Adipose tissue (tissue), 3 donors: ENCODE measurements at regions not wholly inside any gene's neighbourhood (a gene's known extent, or its start where the extent isn't known, plus 50 kb on each side); places are given as distances from the start of the nearest gene placed in this dataset.

ENCODE experiments used
- H3K27ac ChIP-seq: one replicate; pipeline ENCODE4 v1.5.1; 2013; ENCODE audit warnings: low read depth, low read length
- WGBS, 3 donors: extraction: QIAGEN DNeasy Blood & Tissue Kit; methylation state at CpG; one replicate each; pipeline ENCODE4 v1.1.7; 2013; 5-methylcytosine and 5-hydroxymethylcytosine counted together
- donor health status: healthy with polysubstance abuse.
- donor health status: Bipolar disorder and iron deficiency.
- donor health status: healthy.

DNA sequence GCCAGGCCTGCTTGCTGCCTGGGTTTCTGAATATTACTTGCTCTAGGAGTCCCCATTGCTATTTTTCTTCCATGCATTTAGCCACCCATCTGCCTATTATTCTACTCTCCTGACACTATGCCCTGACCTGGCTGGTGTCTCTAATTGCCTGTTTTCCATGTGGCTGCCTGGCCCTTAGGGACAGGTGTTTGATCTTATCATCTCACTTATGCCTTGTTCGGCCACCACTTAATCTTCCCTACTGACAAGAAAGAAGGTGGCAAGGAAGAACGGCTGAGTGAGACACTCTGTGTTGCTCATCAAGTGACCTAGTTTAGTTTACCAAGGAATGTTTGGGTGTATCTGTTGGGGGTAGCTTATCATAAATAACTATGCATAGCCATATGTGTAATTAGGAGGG, 50.4 kb upstream of the RAPH1 start:
- 81 to 92% (median 84%) methylated on average over 2 of the region's 2 CpGs for WGBS, 3 donors
- H3K27ac ChIP-seq: no peak overlapping the region

DNA sequence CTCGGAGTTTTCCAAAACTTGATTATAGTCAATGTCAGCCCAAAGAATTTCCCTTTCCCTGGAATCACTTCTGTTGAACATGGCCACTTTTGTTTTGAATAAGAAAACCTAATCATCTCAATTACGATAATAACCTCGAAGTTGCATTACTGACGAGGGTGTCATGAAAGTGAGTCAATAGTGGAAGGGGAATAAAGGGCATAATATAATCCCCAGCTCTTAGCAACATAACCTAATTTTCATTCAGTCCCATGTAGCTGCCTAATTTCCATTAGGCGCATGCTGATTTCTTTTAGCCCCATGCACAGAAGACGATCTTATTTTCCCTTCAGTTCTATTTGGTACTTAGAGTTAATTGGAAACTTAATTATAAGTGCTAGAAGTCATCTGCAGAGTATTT, 51.1 kb upstream of the RAPH1 start:
- no peak overlapping the region for H3K27ac ChIP-seq
- 89 to 95% (median 92%) methylated on average over 6 of the region's 6 CpGs for whole genome bisulfite sequencing, 3 donors

DNA sequence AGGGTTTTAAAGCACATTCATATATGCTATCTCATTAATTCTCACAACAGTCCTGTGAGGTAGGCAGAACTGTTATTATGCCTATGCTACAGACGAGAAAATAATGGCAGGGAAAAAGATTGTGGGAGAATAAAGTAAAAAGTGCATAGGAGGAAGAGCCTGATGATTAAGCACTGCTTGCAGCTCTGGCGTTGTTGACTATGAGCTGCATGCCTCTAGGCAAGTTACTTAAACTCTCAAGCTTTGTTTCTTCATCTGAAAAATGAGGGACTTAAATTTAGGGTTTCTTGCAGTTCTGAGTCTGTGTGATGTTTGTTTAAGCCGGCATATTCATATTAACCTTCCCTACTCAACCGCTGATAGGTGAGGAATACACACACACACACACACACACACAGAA, 51.6 kb upstream of the RAPH1 start:
- 68 to 91% (median 87%) methylated on average over 4 of the region's 4 CpGs for WGBS, 3 donors

DNA sequence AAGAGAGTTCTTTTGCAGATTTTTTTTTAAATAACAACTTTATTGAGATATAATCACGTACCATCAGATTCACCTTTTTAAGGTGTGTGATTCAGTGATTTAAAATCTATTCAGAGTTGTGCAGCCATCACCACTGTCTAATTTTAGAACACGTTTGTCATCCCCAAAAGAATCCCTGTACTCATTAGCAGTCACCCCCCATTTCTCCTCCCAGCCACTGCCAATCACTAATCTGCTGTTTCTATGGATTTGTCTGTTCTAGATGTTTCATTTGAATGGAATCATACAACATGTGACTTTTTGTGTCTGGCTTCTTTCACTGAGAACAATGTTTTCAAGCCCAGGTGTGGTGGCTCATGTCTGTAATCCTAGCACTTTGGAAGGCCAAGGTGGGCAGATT, 55.4 kb upstream of the RAPH1 start:
- 47 to 91% (median 70%) methylated on average over 2 of the region's 2 CpGs for WGBS, 3 donors
- H3K27ac ChIP-seq: no peak overlapping the region

More for the DNA sequence above, 51.6 kb upstream of the RAPH1 start:
- H3K27ac ChIP-seq: no peak overlapping the region

DNA sequence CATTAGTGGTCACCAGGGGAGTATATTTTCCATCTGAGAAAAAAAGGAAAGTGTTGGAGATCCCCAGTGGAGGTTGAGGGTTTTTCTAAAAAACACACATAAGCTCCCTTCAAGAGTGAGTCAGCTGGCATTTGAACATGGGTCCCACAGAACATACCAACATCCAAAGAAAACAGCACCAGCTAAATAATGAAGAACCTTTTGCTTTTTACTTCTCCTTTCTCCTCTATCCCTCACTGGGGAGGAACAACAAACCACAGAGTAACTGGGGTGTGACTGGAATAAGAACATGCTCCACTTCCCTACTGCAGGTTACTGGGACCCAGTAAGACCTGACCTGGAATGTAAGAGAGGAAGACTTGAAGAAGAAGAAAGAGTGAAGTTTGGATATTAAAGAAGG, 56.5 kb upstream of the RAPH1 start:
- H3K27ac ChIP-seq: no peak overlapping the region

DNA sequence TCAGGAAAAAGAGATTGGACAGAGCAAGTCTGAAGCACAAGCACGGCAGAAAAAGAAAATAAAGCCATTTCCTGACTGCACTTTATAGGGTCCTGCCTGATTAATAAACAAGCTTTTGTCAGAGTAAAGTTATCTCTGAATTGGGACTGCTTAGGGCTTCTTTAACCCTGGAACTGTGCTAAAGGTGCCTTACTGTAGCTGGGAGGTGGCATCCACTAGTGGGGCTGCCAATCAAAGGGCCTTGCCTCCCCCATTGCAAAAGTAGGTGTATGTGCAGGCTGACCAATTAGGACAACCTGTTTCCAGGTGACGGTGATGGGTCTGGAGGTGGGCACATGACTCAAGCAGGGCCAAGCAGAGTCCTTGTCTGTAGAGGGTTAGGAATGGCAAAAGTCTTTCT, 57.4 kb upstream of the RAPH1 start:
- 64 to 76% (median 65%) methylated on average over 2 of the region's 2 CpGs for WGBS, 3 donors
- no peak overlapping the region for H3K27ac ChIP-seq

DNA sequence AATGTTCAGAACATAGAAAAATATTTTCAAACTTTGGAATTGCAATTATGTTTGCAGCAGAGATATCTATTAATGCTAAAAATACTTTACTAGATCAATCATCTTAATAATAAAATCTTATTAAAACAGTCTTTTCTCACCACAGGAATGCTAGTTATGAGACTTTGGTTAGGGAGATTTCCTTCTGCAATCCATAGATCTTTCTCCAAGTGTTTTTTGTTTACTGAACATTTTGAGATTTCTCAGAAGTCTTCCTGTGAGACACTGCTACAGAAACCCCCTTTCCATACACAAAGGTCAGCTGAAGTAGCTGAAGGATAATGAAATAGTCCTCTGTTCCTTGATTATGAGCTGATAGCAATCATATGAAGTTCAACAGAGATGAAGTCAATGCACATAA, 59.4 kb upstream of the RAPH1 start:
- no peak overlapping the region for H3K27ac ChIP-seq

DNA sequence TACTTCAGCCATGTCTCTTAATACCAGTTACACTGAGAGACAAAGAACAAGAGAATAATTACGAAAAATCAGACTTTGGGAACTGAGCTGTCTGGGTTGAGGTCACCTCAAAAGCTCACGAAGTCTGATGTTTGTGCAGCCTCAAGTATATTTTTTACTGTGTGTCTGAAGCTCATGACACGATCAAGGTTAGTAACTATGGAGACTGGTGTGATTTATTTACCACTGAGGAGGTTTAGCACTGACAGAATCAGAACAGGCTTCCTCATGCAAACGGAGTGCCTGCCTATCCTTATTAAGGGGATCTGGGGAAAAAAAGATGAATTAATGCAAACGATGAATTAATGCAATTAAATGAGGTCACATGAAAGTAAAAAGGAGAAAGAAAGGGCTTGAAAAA, 61.1 kb upstream of the RAPH1 start:
- H3K27ac ChIP-seq: no peak overlapping the region

DNA sequence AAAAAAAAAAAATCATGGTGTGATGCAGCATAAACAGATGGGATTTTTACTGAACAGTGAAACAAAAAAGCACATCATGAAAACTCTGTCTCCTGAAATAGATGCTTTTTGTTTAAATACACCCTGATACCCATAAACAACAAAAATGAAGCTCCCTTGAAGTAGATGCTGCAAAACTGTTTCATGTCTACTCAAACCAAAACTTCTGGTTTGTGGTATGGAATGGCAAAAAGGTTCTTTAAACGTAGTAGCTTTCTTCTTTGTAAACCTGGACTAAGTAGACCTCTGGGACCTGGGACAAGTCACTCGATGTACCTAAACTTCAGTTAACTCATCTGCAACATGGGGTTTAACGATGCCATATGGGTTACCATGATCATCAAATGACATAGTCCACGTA, 64.4 kb upstream of the RAPH1 start:
- no peak overlapping the region for H3K27ac ChIP-seq
- 88 to 91% (median 89%) methylated on average over 4 of the region's 4 CpGs for WGBS, 3 donors

More for the DNA sequence above, 61.1 kb upstream of the RAPH1 start:
- 45 to 83% (median 80%) methylated on average over 5 of the region's 5 CpGs for WGBS, 3 donors

DNA sequence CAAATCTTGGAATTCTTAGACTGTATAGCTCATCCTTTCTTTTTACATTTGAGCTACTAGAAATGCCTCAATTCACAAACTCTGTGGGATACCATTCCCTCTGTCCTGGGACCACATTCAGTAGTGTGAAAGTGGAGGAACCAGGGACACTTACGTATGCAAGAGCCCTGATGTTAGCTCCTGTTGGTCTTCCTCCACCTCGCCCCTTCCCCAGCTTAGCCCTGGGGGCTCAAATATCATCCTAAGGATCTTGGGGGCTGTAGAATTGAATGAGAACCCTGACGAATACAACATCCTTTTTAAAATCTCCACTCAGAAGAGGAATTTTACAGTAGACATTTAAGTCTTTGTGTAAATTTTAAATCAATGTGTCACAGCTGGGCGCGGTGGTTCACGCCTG, 65.2 kb upstream of the RAPH1 start:
- 95 to 96% (median 96%) methylated on average over 6 of the region's 6 CpGs for WGBS, 3 donors
- H3K27ac ChIP-seq: no peak overlapping the region

DNA sequence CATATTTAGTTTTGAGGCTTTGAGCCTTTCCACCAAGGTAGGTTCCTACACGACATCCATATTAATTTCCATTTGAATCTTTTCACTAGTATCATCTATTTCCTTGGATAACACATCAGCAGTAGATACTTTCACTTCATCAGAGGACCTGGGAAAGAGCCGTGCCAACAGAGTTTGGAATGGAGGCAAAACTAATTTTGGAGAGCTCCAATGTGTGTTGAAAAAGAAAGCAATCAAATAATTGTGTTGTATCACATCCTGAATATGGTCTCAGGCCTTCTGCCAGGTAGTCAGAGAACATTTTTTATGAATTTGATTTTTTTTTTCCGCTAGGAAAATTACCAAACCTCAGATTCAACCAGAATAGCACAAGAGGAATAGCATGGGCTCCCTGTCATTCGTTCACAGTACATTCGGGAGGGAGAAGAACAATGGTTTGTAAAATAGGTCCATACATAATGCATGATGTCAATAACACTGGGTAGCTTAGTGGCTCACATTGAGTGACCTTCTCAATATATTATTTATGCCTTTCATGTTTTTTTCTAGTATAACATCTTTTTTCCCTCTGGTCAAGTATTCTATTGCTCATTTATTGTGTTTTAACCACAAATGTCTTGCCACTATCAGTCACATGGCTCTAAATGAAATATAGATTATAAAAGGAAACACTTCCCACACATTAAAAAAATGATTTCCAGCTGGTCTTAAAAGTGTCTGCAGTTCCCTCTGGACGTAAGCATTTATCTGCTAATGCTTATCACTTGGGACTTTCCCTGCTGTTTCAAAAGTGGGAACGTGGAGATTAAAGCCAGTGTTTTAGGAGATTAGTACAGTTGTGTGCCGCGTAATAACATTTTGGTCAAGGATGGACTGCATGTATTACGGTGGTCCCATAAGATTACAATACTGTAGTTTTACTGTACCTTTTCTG, 68.6 kb upstream of the RAPH1 start:
- 58 to 68% (median 61%) methylated on average over 10 of the region's 10 CpGs for WGBS, 3 donors

DNA sequence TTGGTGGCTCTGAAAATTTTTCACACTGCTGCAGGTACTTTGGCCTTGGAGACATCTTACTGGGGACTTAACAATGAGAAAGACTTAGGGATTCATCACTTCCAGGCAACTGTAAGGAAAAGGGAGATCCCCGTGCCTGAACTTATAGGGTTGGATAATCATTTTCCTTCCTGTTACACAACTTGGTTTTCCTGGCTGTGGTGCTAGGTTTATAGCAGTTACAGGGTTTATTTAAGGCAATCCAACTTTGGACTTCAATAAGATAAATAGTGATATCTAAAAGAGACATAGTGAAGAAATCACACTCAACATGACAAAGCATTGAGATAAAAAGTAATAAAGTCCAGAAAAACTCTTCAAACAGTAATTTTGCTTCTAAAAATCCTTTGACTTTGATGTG, 70.2 kb upstream of the RAPH1 start:
- WGBS, 3 donors: 15 to 59% (median 18%) methylated on average over 1 of the region's 1 CpG
- no peak overlapping the region for H3K27ac ChIP-seq

More for the DNA sequence above, 68.6 kb upstream of the RAPH1 start:
- H3K27ac ChIP-seq: no peak overlapping the region

DNA sequence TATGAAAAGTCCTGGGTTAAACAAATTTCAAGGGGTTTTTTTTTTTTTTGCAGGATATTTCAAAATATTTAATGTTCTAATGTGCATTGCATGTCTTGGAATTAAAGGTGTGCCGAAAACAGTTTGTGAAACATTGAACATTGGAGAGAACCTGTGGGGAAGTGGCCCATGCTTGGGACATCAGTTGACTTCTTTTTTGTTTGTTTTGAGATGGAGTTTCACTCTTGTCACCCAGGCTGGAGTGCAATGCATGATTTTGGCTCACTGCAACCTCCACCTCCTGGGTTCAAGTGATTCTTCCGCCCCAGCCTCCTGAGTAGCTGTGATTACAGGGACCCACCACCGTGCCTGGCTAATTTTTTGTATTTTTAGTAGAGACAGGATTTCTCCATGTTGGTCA, 71.0 kb upstream of the RAPH1 start:
- H3K27ac ChIP-seq: no peak overlapping the region
- WGBS, 3 donors: 88 to 92% (median 89%) methylated on average over 3 of the region's 3 CpGs

DNA sequence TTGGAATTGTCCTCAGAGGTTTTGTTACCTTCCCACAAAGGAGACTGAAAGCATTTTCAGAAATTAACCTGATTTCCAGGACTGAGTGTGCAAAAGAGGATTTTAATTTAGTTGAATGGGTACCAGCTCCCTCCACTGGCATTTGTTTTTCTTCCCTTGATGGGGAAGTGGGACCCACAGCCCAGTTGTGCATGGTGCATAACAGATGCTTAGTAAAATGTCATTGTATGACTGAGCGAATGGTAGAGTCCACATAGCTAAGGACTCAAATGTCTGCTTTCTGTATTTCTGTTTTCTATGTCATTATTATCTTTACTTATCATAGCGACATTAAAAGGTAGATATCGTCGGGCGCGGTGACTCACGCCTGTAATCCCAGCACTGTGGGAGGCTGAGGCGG, 75.5 kb upstream of the RAPH1 start:
- WGBS, 3 donors: 92 to 95% (median 94%) methylated on average over 8 of the region's 8 CpGs
- H3K27ac ChIP-seq: no peak overlapping the region

DNA sequence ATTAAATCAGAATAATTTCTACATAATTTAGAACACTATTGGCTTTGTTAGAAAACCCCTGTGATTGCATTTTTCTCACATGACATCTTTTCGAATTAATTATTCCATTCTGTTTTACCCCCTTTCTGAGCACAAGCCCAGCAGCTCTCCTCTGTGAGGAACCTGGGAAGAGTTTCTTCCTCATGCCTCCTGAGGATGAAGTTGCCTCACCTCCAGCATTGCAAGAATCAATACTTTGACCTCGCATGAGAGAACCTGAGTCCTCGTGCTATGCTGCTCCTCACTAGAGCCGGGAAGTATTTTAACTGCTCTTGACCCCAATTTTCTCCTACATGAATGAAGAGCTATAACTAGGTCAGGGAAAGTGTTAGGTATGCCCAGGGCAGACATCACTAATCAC, 77.1 kb upstream of the RAPH1 start:
- no peak overlapping the region for H3K27ac ChIP-seq
- 61 to 94% (median 88%) methylated on average over 4 of the region's 4 CpGs for WGBS, 3 donors

DNA sequence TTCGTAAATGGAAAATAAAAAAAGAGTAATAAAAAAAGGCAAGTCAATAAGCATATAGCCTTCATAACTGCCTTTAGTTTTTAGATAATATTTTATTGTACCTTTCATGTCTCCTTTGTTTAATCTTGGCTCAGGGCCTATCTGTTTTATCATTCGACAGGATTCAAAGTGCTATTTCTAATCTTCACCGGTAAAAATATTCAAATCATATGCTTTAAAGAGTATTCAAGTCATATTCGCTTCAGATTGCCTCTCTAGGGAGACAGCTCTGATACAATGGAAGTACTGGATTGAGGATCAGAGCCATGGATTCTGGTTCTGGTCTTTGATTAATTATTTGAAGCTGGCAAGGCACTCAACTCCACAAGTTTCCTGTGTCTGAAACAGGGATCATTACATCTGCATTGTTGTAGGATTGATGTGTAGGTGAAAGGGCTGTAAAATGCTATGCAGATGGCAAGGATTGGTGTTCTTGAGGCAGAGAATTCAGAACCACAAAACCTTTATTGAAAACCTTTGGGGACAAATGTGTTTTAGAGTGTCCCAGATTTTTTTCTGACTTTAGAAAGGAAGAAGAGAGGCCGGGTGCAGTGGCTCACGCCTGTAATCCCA, 84.3 kb upstream of the RAPH1 start:
- WGBS, 3 donors: 57 to 69% (median 68%) methylated on average over 6 of the region's 6 CpGs
- H3K27ac ChIP-seq: no peak overlapping the region

DNA sequence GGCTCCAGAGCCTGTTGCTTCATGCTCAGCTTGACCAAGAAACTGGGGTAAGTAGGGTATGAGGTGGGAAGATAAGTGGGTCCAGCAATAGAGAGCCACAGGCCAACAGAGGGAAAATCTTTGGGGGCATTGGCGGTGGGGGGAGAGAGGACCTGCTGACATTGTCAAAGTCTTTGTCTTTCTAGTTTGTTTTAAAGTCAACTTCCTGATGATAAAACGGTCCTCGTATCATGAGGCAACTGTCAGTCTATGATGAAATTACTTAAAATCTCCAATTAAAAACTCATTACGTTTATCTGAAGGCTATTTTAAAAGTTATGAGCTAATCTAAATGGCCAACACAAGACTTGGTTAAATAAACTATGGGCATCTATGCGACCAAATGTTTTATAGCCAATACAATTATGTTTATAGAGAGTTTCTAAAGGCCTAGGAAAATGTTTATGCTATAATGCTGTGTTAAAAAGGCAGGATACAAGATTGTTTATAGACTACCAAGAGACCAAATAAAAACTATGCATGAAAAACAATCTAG, 84.4 kb upstream of the CD28 start:
- H3K27ac ChIP-seq: no peak overlapping the region
- WGBS, 3 donors: 80 to 89% (median 81%) methylated on average over 5 of the region's 5 CpGs

DNA sequence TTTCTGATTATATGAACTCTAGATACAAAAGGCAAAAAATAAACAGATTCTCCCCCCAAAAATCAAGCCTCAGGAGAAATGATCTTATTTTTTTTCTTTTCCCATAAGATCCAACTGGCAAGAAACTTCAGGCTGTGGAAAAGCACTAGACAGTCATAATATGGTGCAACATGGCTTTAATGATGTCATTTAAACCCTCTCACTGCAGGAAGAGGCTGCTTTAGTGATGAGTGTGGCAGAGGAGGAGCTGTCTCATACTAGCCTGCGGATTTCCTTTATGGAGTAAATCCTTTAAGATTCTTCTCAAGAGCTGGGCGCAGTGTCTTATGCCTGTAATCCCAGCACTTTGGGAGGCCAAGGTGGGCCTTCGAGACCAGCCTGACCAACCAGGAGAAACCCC, 83.3 kb upstream of the CD28 start:
- H3K27ac ChIP-seq: no peak overlapping the region
- WGBS, 3 donors: 91 to 95% (median 93%) methylated on average over 3 of the region's 3 CpGs

DNA sequence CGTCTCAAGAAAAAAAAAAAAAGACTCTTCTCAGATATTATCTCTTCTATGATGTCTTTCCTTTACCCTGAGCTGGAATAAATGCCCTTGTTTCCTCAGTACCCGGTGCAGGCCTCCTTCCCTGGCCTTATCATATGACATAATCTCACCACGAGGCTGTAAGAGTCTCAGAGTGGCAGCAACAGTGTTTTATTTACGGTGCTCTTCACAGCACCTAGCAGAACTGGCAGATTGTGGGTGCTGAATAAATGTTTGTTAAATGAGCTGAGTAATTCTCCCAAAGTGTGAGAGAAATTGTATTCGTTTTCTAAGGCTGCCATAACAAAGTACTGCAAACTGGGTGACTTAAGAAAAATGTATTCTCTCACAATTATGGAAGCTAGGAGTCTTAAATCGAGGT, 82.8 kb upstream of the CD28 start:
- 58 to 64% (median 59%) methylated on average over 6 of the region's 6 CpGs for WGBS, 3 donors

DNA sequence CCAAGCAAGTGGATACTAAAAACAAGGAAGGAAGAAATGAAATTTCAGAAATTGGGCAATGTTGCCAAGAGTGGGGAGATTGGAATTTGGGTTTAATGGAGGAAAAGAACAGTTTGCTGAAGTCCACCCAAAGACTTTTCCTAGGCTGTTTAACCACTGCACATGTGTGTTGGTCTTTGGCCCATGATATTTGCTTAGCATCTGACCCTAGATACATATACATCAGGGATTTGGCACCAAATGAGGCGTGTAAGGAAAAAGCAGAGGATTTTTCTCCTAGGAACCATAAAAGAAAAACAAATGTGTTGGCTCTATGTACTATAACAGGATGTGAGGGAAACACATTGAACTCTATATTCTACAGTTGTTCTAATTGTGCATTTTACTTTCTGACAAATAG, 80.7 kb upstream of the CD28 start:
- 61 to 82% (median 71%) methylated on average over 1 of the region's 1 CpG for WGBS, 3 donors

More for the DNA sequence above, 82.8 kb upstream of the CD28 start:
- no peak overlapping the region for H3K27ac ChIP-seq

More for the DNA sequence above, 80.7 kb upstream of the CD28 start:
- H3K27ac ChIP-seq: no peak overlapping the region
